C4-2B (cell line): ENCODE measurements at regions not wholly inside any gene's neighbourhood (a gene's known extent, or its start where the extent isn't known, plus 50 kb on each side); places are given as distances from the start of the nearest gene placed in this dataset.

Source experiments
- H3K27ac ChIP-seq: fragments of 450-650 bp; 2 replicates; pipeline ENCODE4 v1.5.1; 2017
- CTCF ChIP-seq: fragments of 450-650 bp; conservative IDR thresholded peaks from 2 replicates; pipeline ENCODE4 v1.5.1; 2017; ENCODE audit warnings: mild to moderate bottlenecking
- ZFX ChIP-seq: fragments of 450-650 bp; IDR thresholded peaks from 2 replicates; pipeline ENCODE4 v1.6.1; 2017

GRCh38 chr6:21994821-21995220, 302.0 kb downstream of the PRL start:
- TF ChIP-seq ZFX (no peak), CTCF (no peak)

GRCh38 chr6:21995318-21995717, 301.5 kb downstream of the PRL start:
- no peak for TF ChIP-seq ZFX
- TF ChIP-seq CTCF, result no peak
- H3K27ac ChIP-seq, result no peak overlapping the region

More at GRCh38 chr6:21994821-21995220, 302.0 kb downstream of the PRL start:
- no peak overlapping the region for H3K27ac ChIP-seq

- no peak overlapping the region for H3K27ac ChIP-seq
- TF ChIP-seq CTCF (no peak), ZFX (no peak)
Measured at GRCh38 chr6:21996425-21997118, 300.3 kb downstream of the PRL start.

GRCh38 chr6:21997119-21998037, 299.5 kb downstream of the PRL start:
- H3K27ac ChIP-seq, result no peak overlapping the region
- TF ChIP-seq ZFX (no peak), CTCF (no peak)

- H3K27ac ChIP-seq, result no peak overlapping the region
- TF ChIP-seq CTCF (no peak), ZFX (no peak)
Measured at GRCh38 chr6:21998582-21998981, 298.3 kb downstream of the PRL start.

- no peak for TF ChIP-seq CTCF
- no peak for TF ChIP-seq ZFX
- no peak overlapping the region for H3K27ac ChIP-seq
Measured at GRCh38 chr6:21999012-21999528, 297.8 kb downstream of the PRL start.

GRCh38 chr6:21999741-22000140, 297.1 kb downstream of the PRL start:
- TF ChIP-seq ZFX (no peak), CTCF (no peak)
- no peak overlapping the region for H3K27ac ChIP-seq
